ENCODE measurements at regions not wholly inside any gene's neighbourhood (a gene's known extent, or its start where the extent isn't known, plus 50 kb on each side); places are given as distances from the start of the nearest gene placed in this dataset.

- no peak for DNase-seq
Measured at GRCh38 chr14:65360144-65360784, 52.3 kb upstream of the FUT8 start.

GRCh38 chr14:65361920-65362319, 50.6 kb upstream of the FUT8 start:
- no peak for DNase-seq

Measured in NCI-H1417 treated with DMSO at 0.1 percent for 48 hours (cell line).